ENCODE measurements at regions not wholly inside any gene's neighbourhood (a gene's known extent, or its start where the extent isn't known, plus 50 kb on each side); places are given as distances from the start of the nearest gene placed in this dataset.

DNA sequence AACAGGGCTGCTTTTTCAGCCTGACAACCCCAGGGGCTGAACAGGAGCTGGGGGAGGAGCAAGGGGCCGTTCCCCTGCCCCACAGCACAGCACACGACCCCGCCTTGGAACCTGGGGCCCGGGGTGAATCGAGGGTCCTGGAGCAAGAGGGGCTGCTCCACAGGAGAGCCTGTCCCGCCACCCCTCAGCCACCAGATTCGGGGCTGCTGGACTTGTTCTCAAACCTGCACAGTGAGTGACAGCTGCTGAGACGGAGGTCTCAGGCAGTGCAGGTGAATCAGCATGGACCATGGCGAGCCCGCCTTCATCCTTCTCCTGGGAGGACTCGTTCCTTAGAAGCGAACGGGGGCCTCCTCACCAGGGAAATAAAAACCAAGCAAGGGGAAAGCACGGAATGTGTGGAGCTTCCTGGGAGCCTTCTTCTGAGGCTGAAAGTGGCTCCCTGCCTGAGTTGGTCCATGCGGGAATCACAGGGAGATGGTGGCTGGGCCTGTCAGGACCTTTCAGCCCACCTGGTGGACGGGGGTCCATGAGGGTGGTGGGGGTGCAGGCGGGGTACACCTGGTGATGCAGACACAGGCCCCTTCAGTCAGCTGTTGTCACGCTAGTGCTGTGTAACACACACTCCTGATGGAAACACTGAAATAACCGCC, 125.4 kb downstream of the SIK1 start:
- no peak for DNase-seq

DNA sequence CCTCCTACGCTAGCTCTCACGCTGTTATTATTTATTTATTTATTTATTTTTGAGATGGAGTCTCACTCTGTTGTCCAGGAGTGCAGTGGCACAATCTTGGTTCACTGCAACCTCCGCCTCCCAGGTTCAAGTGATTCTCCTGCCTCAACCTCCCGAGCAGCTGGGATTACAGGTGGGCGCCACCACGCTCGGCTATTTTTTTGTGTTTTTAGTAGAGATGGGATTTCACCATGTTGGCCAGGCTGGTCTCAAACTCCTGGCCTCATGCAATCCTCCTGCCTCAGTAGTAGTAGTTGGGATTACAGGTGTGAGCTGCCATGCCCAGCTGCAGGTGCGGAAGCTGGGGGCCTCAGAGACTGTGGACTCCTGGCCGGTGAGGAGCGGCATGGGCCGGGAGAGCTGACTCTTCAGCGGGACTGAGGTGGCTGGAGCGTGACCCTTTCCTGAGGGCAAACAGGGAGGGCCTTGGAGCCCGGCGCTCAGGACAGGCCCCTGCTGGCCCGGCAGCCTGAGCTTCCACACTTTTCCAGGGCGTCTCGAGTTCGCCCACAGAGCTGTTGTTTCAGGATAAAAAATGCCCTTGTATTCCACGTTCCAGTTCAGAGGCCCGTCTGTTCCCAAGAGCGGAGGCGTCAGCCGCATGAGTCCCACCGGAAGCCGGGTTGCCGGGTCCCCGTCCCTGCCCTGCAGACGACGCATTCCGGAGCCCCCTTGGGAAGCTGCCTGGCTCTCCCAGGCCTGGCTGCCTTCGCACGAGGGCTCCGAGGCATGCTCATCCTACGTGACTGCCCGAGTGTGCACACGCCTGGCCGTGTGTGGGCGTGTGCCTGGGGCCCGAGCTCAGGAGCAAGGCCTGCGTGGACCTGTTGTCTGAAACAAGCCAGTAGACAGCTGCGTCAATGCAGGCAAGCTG, 126.2 kb downstream of the SIK1 start:
- no peak for DNase-seq

DNA sequence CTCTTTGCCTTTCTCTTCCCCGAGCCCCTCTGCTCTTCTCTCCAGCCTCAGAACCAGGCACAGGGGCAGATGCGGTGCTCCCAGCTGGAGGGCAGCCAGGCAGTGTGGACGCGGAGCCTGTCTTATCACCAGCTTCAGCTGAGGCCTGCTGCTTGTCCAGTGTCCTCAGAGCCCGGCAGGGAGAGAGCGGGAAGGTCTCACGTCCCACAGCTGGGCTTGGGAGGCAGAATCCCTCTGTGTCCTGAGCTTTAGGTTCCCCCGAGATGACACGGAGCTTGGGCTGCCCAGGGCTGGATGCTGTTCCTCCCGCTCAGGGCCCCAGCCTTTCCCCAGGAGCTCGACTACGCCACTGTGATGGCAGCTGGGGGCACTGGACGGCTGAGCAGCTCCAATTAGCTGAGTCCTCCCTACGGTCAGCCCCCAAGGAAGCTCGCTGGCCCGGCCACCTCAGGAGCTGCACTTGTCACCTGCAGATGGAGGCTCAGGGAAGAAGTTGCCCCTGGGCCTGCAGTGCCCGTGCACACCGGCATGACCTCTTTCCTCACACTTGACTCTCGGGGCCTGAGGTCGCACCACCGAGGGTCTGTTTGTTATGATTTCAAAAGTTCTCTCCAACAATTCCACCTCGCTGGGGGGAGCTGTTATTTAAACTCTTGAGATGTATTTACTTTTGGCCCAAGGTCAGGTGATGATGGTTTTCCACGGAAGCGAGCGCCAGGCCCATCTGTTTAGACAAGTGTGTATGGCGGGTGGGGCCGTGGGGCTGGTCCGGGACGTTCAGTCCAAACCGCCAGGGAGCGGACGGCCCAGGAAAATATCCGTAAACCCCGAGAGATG, 127.3 kb downstream of the SIK1 start:
- no peak for DNase-seq

DNA sequence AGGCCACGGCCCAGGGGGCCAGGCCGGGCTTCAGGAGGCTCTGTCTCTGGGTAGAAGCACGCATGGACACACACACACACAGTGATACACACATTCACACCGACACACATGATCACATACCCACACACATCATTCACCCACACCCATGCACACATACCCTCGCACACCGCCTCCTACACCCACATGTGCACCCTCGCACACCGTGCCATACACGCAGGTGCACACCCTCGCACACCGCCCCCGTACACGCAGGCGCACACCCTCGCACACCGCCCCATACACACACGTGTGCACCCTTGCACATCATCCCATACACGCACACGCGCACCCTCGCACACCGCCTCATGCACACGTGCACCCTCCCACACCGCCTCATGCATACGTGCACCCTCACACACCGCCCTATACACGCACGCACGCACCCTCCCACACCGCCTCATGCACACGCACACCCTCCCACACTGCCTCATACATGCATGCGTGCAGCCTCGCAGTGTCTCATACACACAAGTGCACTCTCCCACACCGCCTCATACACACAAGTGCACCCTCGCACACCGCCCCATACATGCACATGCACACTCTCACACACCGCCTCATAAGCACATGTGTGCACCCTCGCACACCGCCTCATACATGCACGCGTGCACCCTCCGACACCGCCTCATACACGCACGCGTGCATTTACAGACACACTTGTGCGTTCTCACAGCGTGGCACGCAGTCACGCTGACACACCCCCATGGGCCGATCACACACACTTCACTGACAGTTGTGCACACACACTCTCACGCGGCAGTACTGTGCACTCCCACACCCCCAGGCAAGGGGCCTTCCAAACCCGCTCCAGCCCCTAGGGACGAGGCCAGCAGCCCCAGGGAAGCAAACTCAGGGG, 128.1 kb downstream of the SIK1 start:
- DNase-seq: no peak

DNA sequence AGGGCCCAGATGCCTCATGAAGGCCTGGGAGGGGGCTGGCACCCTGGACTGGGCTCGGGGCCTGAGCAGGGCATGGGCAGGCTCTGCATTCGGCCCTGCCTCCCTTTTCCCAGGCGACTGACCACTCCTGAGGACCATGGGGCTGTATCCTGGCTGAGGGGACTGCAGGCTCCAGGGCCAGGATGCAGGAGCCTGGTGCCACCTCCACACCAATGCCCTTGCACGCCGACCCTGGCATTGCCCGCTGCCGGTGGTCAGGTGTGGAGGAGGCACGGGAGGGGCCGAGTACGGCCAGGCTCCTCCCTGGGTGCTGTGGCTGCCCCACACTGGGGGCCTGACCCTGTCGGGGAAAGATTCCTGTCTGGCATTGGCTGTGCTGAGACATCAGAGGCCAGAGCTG, 128.9 kb downstream of the SIK1 start:
- no peak for DNase-seq

DNA sequence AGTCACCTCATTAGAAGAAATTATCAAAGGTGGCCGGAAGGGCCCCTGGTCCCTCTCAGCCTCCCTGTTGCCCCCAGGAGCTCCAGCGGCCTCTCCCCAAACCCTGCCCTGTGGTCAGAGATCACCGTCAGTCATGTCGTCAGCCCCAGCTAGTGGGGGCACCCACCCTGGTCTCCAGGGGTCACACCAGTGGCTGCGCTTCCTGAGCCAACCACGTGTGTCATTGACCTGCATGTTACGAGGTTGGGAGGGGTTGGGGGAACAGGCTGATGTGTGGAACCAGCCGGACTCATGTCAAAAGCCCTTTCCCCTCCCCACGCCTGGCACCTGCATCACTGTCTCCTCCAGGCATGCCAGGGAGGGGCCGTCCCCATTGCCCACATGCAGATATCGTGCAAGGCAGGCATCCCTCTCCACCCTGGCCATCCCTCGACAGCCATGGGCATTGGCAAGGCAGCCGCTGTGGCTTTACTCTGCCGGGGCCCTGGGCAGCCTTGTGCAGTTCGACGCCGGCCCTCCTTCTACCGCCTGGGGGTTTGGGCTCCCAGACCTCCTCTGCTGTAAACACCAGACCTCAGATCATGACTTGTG, 128.7 kb downstream of the CRYAA start:
- no peak for DNase-seq

DNA sequence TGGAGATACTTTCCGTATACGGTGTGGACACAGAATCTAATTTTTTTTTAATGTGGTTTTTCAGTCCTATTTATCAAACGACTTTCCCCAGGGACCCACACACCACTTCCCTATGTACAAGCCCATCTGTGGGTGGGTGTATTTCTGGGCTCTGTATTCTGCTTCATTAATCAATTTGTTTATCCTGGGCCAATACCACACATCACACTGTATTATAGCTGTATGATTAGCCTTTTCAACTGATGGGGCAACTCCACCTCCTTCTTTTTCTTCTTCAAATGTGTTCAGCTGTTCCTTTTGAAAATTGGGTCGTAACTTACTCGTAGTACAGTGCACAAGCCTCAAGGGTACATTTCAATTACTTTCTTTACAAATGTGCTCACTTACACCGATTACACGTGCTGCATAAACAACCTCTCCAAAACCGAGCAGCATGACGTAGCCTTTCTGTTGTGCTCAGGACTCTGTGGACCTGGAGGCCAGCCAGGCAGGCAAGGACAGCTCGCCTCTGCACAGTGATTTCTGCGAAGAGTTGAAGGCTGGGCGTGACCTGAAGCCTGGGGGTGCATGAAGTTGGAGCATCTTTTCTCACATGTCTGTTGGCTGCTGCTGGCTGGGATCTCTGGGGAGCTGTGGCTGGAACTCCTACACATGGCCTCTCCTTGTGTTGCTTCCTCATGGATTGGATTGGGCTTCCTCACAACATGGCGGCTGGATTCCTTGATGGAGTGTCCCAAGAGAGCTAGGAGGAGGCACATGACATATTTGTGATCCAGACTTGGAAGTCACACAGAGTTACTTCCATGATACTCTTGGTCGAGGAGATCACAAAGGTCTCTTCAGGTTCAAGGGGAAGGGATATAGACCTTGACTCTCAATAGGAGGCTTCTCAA, 126.5 kb downstream of the CRYAA start:
- no peak for DNase-seq

DNA sequence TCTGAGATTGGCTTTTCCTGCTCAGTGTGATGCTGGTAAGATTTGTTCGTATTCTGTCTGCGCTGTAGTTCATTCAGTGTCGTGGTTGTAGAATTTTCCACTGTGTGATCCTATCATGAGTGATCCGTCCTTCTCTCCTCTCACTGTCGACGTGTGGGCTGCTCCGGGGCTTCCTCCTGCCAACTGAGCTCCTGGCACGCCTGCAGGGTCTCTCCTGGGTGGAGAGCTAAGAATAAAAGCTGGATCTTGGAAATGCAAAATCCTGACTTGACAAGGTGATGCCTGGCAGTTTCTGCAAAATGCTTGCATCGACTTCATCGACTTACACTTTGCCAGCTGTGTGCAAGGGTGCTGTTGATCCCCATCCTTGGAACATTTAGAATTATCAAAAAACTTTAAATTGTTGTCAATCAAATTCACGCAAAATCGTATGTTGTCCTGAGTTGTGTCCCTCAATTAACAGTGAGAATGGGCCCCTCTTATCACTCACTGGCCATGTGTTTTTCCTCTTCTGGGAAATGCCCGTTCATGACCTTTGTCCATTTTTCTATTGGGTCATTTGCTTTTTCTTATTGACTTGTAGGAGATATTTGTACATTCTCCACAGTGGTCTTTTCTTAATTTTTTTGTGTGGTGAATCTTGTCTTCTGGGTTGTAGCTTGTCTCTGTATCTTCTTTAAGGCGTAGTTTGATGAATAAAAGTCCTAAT, 125.5 kb downstream of the CRYAA start:
- no peak for DNase-seq

DNA sequence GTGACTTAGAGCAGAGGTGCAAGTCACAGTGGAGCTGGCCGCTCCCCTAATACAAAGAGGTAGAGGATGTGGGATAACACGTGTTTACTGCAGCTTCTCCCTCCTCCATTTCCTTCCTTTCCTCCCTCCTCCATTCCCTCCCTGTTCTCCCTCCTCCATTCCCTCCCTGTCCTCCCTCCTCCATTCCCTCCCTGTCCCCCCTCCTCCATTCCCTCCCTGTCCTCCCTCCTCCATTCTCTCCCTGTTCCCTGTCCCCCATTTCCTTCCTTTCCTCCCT, 124.0 kb downstream of the CRYAA start:
- no peak for DNase-seq

DNA sequence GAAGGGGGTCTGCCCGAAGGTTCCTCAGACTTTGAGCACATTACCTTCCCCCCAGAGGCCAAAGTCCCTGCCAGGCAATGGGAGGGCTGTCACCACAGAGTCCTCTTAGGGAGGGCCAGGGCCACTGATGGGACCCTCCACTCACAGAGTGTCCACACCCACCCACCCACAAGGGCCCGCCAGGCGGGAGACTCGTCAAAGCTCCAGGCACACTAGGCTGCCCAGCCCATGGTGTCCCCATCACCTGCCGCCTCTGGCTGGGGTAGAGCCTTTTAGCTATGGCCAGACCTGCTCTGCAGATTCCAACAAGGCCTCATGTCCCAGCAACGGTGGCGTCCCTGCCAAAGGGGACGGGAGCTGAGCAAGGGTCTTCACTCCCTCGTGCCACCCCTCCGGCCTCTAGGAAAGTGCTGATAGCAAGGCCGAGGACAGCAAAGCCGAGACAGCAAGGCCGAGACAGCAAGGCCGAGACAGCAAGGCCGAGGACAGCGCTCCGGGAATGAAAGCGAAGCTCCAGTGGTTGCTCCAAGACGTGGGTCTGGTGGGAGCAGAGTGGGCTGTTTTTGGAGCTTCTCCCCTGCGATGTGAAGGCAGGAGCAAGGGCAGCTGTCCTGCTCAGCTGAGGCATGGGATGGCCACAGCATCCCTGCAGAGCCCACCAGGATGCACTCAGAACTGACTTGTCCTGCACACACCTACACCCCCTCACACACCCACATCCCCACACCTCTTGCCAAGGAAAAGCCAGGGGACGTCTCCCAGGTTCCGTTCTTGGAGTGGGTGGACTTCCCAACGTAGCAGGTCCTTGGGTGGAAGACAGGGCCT, 123.4 kb downstream of the CRYAA start:
- DNase-seq: no peak

DNA sequence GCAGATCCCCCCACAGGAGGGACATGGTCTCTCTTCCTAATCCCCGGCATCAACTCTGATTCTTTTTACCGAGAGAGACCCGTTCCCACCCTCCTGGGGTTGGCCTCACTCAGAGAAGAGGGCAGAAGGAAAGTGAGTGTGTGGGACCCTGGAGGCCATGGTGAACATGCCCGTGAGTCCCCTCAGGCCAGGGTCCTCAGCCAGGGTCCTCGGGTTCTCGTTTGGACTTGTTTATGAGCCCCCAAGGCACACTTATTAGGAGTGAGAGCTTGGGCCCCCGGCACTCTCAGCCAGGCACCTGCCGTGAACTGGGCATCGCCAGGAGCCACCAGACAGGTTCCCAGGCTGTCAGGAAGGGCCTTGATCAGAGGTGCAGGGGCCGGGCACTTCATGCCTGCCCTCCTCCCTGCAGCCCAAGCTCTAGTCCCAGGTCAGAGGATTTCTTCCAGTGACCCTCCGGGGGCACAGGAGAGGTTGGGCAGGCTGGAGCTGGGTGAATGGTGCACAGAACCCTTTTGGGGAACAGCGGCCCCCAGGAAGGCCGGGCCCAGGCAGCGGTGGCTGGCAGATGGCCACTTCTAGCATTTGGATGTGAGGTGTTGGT, 122.6 kb downstream of the CRYAA start:
- DNase-seq: no peak

DNA sequence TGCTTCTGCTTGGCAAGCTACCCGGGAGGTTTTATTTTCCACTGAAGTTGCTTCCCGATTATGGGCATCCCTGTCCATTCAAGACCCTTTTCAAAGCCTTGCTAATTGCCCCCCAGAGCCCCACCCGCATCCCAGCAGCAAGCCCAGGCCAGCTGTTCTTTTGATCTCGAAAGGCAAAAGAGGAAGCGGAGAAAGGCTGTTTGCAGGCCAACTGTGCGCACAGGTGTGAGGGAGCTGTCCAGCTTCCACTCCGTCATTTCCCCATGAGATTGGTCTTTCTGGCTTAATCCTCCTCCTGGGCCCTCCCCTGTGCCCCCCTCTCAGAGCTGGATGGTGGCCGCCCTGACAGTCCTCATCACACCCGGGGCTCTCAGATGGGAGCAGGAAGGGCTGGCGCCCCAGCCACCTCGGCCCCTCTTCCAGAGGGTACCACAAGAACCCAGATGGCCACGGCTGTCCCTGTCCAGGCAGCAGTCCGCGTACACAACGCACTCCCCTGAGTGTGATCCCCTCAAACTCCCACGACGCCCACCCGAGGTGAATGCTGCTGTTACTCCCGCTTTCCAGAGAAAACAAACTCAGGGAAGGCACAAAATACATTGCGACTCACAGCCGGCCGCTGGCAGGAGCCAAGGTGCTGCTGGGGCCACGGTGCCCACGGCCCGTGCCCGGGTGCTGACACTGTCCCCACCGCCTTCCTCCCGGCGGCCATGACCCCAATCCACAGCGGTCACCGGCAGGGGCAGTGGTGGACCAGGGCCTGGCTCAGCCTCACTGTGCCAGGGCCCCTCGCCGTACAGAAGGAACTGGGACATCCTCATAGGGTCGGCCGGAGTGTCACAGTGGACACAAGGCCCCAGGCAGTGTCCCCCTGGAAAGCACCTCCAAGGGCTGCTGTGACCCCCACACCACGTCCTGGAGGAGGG, 121.9 kb downstream of the CRYAA start:
- no peak for DNase-seq

DNA sequence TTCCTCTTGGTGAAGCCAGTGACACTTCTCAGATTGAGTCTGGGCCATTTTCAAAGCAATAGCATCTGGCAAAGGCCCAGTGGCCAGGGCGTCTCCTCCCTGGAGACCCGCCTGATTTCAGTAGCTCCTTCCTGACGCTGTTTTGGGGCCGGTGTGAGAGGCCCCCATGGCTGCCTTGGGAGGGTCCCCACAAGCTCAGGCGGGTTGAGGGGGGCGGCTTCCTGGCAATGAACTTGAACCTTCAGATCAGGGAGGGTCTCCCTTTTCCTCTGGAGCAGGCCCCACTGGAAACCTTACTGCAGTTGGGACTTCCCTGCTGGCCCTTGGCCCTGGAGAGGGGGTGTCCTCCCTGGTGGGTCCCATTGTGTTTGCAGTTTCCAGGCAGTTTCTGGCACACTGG, 121.2 kb downstream of the CRYAA start:
- no peak for DNase-seq

DNA sequence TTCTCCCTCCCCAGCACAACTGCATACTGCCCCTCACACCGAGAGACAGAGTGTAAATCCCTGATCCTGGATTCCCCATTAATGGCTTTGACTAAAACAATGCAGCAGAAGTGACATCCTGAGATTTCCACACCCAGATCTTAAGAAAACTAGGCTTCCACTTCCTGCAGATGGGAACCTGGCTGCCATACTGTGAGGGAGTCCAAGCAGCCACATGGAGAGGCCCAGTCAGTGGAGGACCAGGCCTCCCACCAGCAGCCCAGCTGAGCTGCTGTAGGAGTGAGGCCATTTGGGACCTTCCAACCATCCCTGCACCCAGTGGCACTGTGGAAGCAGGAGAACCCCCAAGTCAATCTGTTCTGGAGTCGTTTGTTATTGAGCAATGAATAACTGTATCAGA, 120.6 kb downstream of the CRYAA start:
- DNase-seq: no peak

DNA sequence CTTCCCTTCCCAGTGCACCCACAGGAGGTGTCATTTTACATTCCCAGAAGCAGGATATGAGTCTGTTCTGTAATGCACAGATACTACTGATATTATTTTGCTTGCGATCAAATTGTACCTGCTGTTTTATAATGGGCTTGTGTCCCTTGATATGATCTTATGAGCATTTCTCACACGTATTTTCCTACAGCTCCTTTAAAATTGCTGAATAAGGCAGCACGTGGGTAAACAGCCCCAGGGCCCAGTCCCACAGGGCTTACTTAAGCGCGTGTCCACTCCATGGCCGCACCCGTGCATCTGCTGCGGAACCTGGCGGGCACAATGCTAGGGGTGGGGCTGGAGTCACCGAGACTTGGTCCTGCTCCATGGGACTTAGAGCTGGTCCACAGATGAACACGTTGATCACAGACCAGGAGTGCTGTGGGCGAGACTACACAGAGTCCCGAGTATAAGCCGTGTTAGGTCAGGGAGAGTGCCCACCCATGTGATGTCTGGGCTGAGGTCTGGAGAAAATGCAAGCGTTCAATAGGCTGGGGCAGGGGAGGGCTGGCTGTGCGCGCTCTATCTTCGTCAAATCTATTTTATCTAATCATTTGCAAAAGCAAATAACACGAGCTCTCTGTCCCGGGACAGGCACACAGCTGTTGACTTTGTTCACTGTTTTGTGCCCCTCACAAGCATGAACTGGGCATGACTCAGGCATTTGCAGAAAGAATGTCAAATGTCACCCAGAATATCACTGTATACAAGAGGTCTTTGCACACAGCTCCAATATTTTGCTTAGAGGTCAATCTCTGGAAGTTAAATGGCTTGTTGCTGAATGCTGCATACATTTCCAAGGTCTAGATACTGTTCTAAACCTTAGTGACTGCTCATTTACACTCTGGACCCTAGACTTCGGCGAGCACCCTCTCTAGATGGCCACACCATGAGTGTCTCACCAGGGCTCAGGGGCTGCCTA, 119.3 kb downstream of the CRYAA start:
- DNase-seq: no peak

DNA sequence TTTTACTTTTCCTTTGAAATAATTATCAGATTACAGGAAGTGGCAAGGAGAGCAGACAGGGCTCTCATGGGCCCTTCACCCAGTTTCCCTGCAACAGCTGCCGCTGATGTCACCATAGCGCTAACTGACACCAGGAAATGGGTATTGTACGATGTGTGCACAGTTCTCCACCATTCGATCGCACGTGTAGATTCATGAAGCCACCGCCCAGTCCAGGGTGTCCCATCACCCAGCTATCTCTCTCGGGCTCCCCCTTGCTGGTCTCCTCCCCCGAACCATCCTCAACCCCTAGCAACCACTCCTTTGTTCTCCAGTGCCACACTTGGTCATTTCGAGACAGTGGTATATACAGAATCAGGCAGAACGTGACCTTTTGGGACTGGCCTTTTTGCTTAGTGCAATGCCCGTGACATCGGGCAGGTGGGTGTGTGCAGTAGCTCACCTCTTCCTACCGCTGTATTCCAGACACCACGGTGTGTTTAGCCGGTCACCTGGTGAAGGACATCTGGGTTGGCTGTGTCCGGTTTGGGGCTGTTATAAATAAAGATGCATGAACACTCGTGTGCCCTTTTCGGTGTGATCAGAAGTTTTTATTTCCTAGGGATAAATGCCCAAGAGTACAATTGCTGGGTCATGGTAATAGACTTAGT, 118.4 kb downstream of the CRYAA start:
- DNase-seq: no peak
